Activated T-helper 17 cell treated with anti-CD3 and anti-CD28 coated beads, Interleukin-2, amount 50 U/mL, for 72 hours (primary cell): ENCODE measurements at regions not wholly inside any gene's neighbourhood (a gene's known extent, or its start where the extent isn't known, plus 50 kb on each side); places are given as distances from the start of the nearest gene placed in this dataset.

ENCODE experiments used
- ATAC-seq: fragments of 150-1000 bp; cut with Tn5 transposase; replicated peaks from 2 replicates; pipeline ENCODE4 v1.10.0; 2021; ENCODE audit warnings: mild to moderate bottlenecking, moderate library complexity
- H3K27ac Mint-ChIP-seq: one replicate; pipeline ENCODE4 v1.8.0; 2022; ENCODE audit warnings: mixed read lengths
- H3K27me3 Mint-ChIP-seq: one replicate; pipeline ENCODE4 v1.8.0; 2022; ENCODE audit warnings: mixed read lengths
- H3K36me3 Mint-ChIP-seq: one replicate; pipeline ENCODE4 v1.8.0; 2022; ENCODE audit warnings: low read depth, mild to moderate bottlenecking, mixed read lengths
- H3K4me1 Mint-ChIP-seq: one replicate; pipeline ENCODE4 v1.8.0; 2022; ENCODE audit warnings: mixed read lengths
- H3K4me3 Mint-ChIP-seq: one replicate; pipeline ENCODE4 v1.8.0; 2022; ENCODE audit warnings: mild to moderate bottlenecking, mixed read lengths
- H3K9me3 Mint-ChIP-seq: one replicate; pipeline ENCODE4 v1.8.0; 2022; ENCODE audit warnings: mixed read lengths

- no peak for ATAC-seq
- Mint-ChIP-seq H3K27ac (no peak overlapping the region), H3K27me3 (peaks cover 33% of the 10 kb centered on the region), H3K36me3 (no peaks in the 10 kb centered on the region), H3K9me3 (no peaks in the 10 kb centered on the region), H3K4me1 (no peaks in the 10 kb centered on the region), H3K4me3 (no peak overlapping the region)
Observed at GRCh38 chr11:19493446-19494213, 219.0 kb upstream of the NAV2 start.

- no peaks in the 10 kb centered on the region for H3K36me3 Mint-ChIP-seq
- no peak for ATAC-seq
- no peak overlapping the region for H3K27ac Mint-ChIP-seq
- peaks cover 21% of the 10 kb centered on the region for H3K27me3 Mint-ChIP-seq
- peaks cover 3% of the 10 kb centered on the region for H3K4me1 Mint-ChIP-seq
- H3K9me3 Mint-ChIP-seq = peaks cover 4% of the 10 kb centered on the region
- H3K4me3 Mint-ChIP-seq = no peak overlapping the region
Observed at GRCh38 chr11:19482319-19483100, 230.1 kb upstream of the NAV2 start.

GRCh38 chr11:19480540-19480939, 232.1 kb upstream of the NAV2 start:
- H3K36me3 Mint-ChIP-seq = no peaks in the 10 kb centered on the region
- H3K4me1 Mint-ChIP-seq = peaks cover 3% of the 10 kb centered on the region
- H3K9me3 Mint-ChIP-seq = peaks cover 4% of the 10 kb centered on the region
- H3K27me3 Mint-ChIP-seq = peaks cover 19% of the 10 kb centered on the region
- H3K27ac Mint-ChIP-seq = no peak overlapping the region
- ATAC-seq = no peak
- H3K4me3 Mint-ChIP-seq = no peak overlapping the region

GRCh38 chr11:19478891-19479290, 233.7 kb upstream of the NAV2 start:
- Mint-ChIP-seq H3K4me1 (peaks cover 3% of the 10 kb centered on the region), H3K9me3 (peaks cover 4% of the 10 kb centered on the region), H3K27me3 (peaks cover 18% of the 10 kb centered on the region), H3K27ac (no peak overlapping the region), H3K36me3 (no peaks in the 10 kb centered on the region), H3K4me3 (no peak overlapping the region)
- ATAC-seq = no peak

- Mint-ChIP-seq H3K27me3 (peaks cover 15% of the 10 kb centered on the region), H3K4me3 (no peak overlapping the region), H3K4me1 (peaks cover 3% of the 10 kb centered on the region), H3K9me3 (no peaks in the 10 kb centered on the region), H3K27ac (no peak overlapping the region), H3K36me3 (no peaks in the 10 kb centered on the region)
- no peak for ATAC-seq
Observed at GRCh38 chr11:19474954-19475721, 234.4 kb upstream of the E2F8 start.

GRCh38 chr11:19474211-19474610, 233.5 kb upstream of the E2F8 start:
- no peaks in the 10 kb centered on the region for H3K9me3 Mint-ChIP-seq
- no peaks in the 10 kb centered on the region for H3K36me3 Mint-ChIP-seq
- peaks cover 3% of the 10 kb centered on the region for H3K4me1 Mint-ChIP-seq
- H3K27me3 Mint-ChIP-seq = peaks cover 15% of the 10 kb centered on the region
- ATAC-seq = no peak
- no peak overlapping the region for H3K27ac Mint-ChIP-seq
- no peak overlapping the region for H3K4me3 Mint-ChIP-seq

- no peak overlapping the region for H3K4me3 Mint-ChIP-seq
- peaks cover 5% of the 10 kb centered on the region for H3K27me3 Mint-ChIP-seq
Observed at GRCh38 chr11:19472679-19473078, 231.9 kb upstream of the E2F8 start.

GRCh38 chr11:19467904-19468303, 227.2 kb upstream of the E2F8 start:
- peaks cover 3% of the 10 kb centered on the region for H3K27me3 Mint-ChIP-seq
- H3K27ac Mint-ChIP-seq = no peak overlapping the region
- H3K4me3 Mint-ChIP-seq = no peak overlapping the region
- H3K9me3 Mint-ChIP-seq = no peaks in the 10 kb centered on the region
- no peaks in the 10 kb centered on the region for H3K36me3 Mint-ChIP-seq
- H3K4me1 Mint-ChIP-seq = no peaks in the 10 kb centered on the region
- ATAC-seq = no peak

More at GRCh38 chr11:19472679-19473078, 231.9 kb upstream of the E2F8 start:
- ATAC-seq = no peak
- Mint-ChIP-seq H3K9me3 (no peaks in the 10 kb centered on the region), H3K27ac (no peak overlapping the region), H3K4me1 (no peaks in the 10 kb centered on the region), H3K36me3 (no peaks in the 10 kb centered on the region)

- H3K4me3 Mint-ChIP-seq = no peak overlapping the region
- peaks cover 3% of the 10 kb centered on the region for H3K27me3 Mint-ChIP-seq
- no peaks in the 10 kb centered on the region for H3K9me3 Mint-ChIP-seq
- H3K36me3 Mint-ChIP-seq = no peaks in the 10 kb centered on the region
- H3K4me1 Mint-ChIP-seq = no peaks in the 10 kb centered on the region
- H3K27ac Mint-ChIP-seq = no peak overlapping the region
- ATAC-seq = no peak
Observed at GRCh38 chr11:19466314-19466713, 225.6 kb upstream of the E2F8 start.

- Mint-ChIP-seq H3K9me3 (no peaks in the 10 kb centered on the region), H3K36me3 (no peaks in the 10 kb centered on the region), H3K27me3 (peaks cover 8% of the 10 kb centered on the region), H3K27ac (no peak overlapping the region), H3K4me1 (no peaks in the 10 kb centered on the region), H3K4me3 (no peak overlapping the region)
- ATAC-seq = no peak
Observed at GRCh38 chr11:19463976-19464375, 223.2 kb upstream of the E2F8 start.

- Mint-ChIP-seq H3K27me3 (peaks cover 17% of the 10 kb centered on the region), H3K4me3 (no peak overlapping the region), H3K4me1 (no peaks in the 10 kb centered on the region), H3K27ac (no peak overlapping the region), H3K36me3 (no peaks in the 10 kb centered on the region), H3K9me3 (no peaks in the 10 kb centered on the region)
- ATAC-seq = no peak
Observed at GRCh38 chr11:19460718-19461405, 220.1 kb upstream of the E2F8 start.

GRCh38 chr11:19459240-19459639, 218.5 kb upstream of the E2F8 start:
- ATAC-seq = no peak
- Mint-ChIP-seq H3K4me3 (no peak overlapping the region), H3K36me3 (no peaks in the 10 kb centered on the region), H3K27ac (no peak overlapping the region), H3K9me3 (no peaks in the 10 kb centered on the region), H3K27me3 (peaks cover 17% of the 10 kb centered on the region), H3K4me1 (no peaks in the 10 kb centered on the region)

- Mint-ChIP-seq H3K36me3 (no peaks in the 10 kb centered on the region), H3K4me3 (no peak overlapping the region), H3K9me3 (no peaks in the 10 kb centered on the region), H3K27me3 (peaks cover 17% of the 10 kb centered on the region), H3K27ac (no peak overlapping the region), H3K4me1 (no peaks in the 10 kb centered on the region)
- ATAC-seq = no peak
Observed at GRCh38 chr11:19458721-19459120, 218.0 kb upstream of the E2F8 start.

- Mint-ChIP-seq H3K36me3 (no peaks in the 10 kb centered on the region), H3K27ac (no peak overlapping the region), H3K27me3 (peaks cover 14% of the 10 kb centered on the region), H3K9me3 (no peaks in the 10 kb centered on the region), H3K4me1 (no peaks in the 10 kb centered on the region), H3K4me3 (no peak overlapping the region)
- no peak for ATAC-seq
Observed at GRCh38 chr11:19458231-19458630, 217.5 kb upstream of the E2F8 start.
